ENCODE measurements at regions not wholly inside any gene's neighbourhood (a gene's known extent, or its start where the extent isn't known, plus 50 kb on each side); places are given as distances from the start of the nearest gene placed in this dataset.

- TF ChIP-seq CTCF (IDR thresholded peaks at IDR 0.05) = no peak
- no peak for TF ChIP-seq POLR2A (IDR thresholded peaks at IDR 0.05)
These were observed 450.6 kb downstream of the SH2D1A start for GRCh38 chrX:124796989-124797388.
